ENCODE measurements at regions not wholly inside any gene's neighbourhood (a gene's known extent, or its start where the extent isn't known, plus 50 kb on each side); places are given as distances from the start of the nearest gene placed in this dataset.

- H3K4me3 ChIP-seq (ENCODE audit: low read depth, low read length) = no peak overlapping the region
- DNase-seq (ENCODE audit: low read depth) = no peak
- TF ChIP-seq CTCF (IDR thresholded peaks at IDR 0.05; ENCODE audit: control insufficient read depth, extremely low read depth, insufficient read depth) = no peak
Measured at GRCh38 chr2:58851598-58851997, 610.5 kb upstream of the FANCL start.

- TF ChIP-seq CTCF (IDR thresholded peaks at IDR 0.05; ENCODE audit: control insufficient read depth, extremely low read depth, insufficient read depth) = no peak
Measured at GRCh38 chr2:58845011-58845410, 603.9 kb upstream of the FANCL start.

GRCh38 chr2:58842501-58843155 is 601.5 kb upstream of the FANCL start:
- H3K4me3 ChIP-seq (ENCODE audit: low read depth, low read length) = no peak overlapping the region
- TF ChIP-seq CTCF (IDR thresholded peaks at IDR 0.05; ENCODE audit: control insufficient read depth, extremely low read depth, insufficient read depth) = no peak
- DNase-seq (ENCODE audit: low read depth) = peak; percentile 34

More at GRCh38 chr2:58845011-58845410, 603.9 kb upstream of the FANCL start:
- no peak for DNase-seq (ENCODE audit: low read depth)
- no peak overlapping the region for H3K4me3 ChIP-seq (ENCODE audit: low read depth, low read length)

- no peak for TF ChIP-seq CTCF (IDR thresholded peaks at IDR 0.05; ENCODE audit: control insufficient read depth, extremely low read depth, insufficient read depth)
- no peak overlapping the region for H3K4me3 ChIP-seq (ENCODE audit: low read depth, low read length)
- no peak for DNase-seq (ENCODE audit: low read depth)
Measured at GRCh38 chr2:58834404-58834803, 593.3 kb upstream of the FANCL start.

GRCh38 chr2:58826795-58827194 is 585.7 kb upstream of the FANCL start:
- no peak for TF ChIP-seq CTCF (IDR thresholded peaks at IDR 0.05; ENCODE audit: control insufficient read depth, extremely low read depth, insufficient read depth)
- DNase-seq (ENCODE audit: low read depth) = no peak
- no peak overlapping the region for H3K4me3 ChIP-seq (ENCODE audit: low read depth, low read length)

- DNase-seq (ENCODE audit: low read depth) = no peak
- H3K4me3 ChIP-seq (ENCODE audit: low read depth, low read length) = no peak overlapping the region
- TF ChIP-seq CTCF (IDR thresholded peaks at IDR 0.05; ENCODE audit: control insufficient read depth, extremely low read depth, insufficient read depth) = no peak
Measured at GRCh38 chr2:58812771-58813344, 571.7 kb upstream of the FANCL start.

GRCh38 chr2:58805126-58805525 is 564.0 kb upstream of the FANCL start:
- no peak for DNase-seq (ENCODE audit: low read depth)
- no peak overlapping the region for H3K4me3 ChIP-seq (ENCODE audit: low read depth, low read length)
- no peak for TF ChIP-seq CTCF (IDR thresholded peaks at IDR 0.05; ENCODE audit: control insufficient read depth, extremely low read depth, insufficient read depth)
